H1 (cell line): ENCODE measurements at regions not wholly inside any gene's neighbourhood (a gene's known extent, or its start where the extent isn't known, plus 50 kb on each side); places are given as distances from the start of the nearest gene placed in this dataset.
A peak's percentile ranks its signal among the peaks of the same experiment; 100 is the strongest.

Experiments
- CTCF ChIA-PET: fragments of 300-600 bp; sonication (Branson Sonifier 250); formaldehyde crosslinking; loops from one replicate; lab custom pipeline; 2021; ENCODE audit not compliant: partially characterized antibody; lab: Charles Lee
- POLR2A ChIA-PET: fragments of 300-600 bp; sonication (Branson Sonifier 250); formaldehyde crosslinking; loops from one replicate; lab custom pipeline; 2021; ENCODE audit warnings: inconsistent platforms; ENCODE audit not compliant: partially characterized antibody; lab: Charles Lee
- DNase-seq, 2 experiments: peaks; one replicate each; pipeline versions ENCODE4 v3.0.0 to v3.0.0-alpha.2; 2010 to 2022; ENCODE audit warnings: low spot score in 2 of 2, low read depth in 1 of 2, mixed read lengths in 1 of 2
- FAIRE-seq: peaks from 2 replicates; lab custom pipeline; 2011; peaks lifted over from hg19 to GRCh38; lab: Jason Lieb, UNC
- H2AFZ ChIP-seq: 2 replicates; pipeline ENCODE4 v1.8.1; 2012; ENCODE audit warnings: low read length, inconsistent platforms
- H2AK5ac ChIP-seq: 2 replicates; pipeline ENCODE4 v1.6.1; 2013; ENCODE audit warnings: low read depth, low read length
- H2BK120ac ChIP-seq: replicated peaks from 2 replicates; pipeline ENCODE3; 2013; ENCODE audit warnings: low read depth, low read length, inconsistent platforms
- H2BK12ac ChIP-seq: 2 replicates; pipeline ENCODE4 v1.6.1; 2013; ENCODE audit warnings: low read depth, low read length
- H2BK15ac ChIP-seq: 2 replicates; pipeline ENCODE4 v1.6.1; 2013; ENCODE audit warnings: low read length
- H2BK20ac ChIP-seq: 2 replicates; pipeline ENCODE4 v1.6.1; 2013; ENCODE audit warnings: low read length
- H2BK5ac ChIP-seq: 2 replicates; pipeline ENCODE4 v1.6.1; 2013; ENCODE audit warnings: low read depth, low read length
- H3K14ac ChIP-seq: 2 replicates; pipeline ENCODE4 v1.6.1; 2013; ENCODE audit warnings: inconsistent platforms; ENCODE audit not compliant: insufficient read length
- H3K18ac ChIP-seq: 2 replicates; pipeline ENCODE4 v1.6.1; 2013; ENCODE audit warnings: low read length; ENCODE audit errors: extremely low read depth
- H3K23ac ChIP-seq: 2 replicates; pipeline ENCODE4 v1.6.1; 2013; ENCODE audit warnings: inconsistent platforms; ENCODE audit not compliant: insufficient read length
- H3K23me2 ChIP-seq: 2 replicates; pipeline ENCODE4 v1.6.1; 2013; ENCODE audit warnings: low read depth, low read length
- H3K27ac ChIP-seq: 2 replicates; pipeline ENCODE4 v1.6.1; 2011; ENCODE audit warnings: low read depth, low read length, inconsistent platforms
- H3K27me3 ChIP-seq, 4 experiments: replicated peaks in 1 of 4; 1 replicate in 1 of 4; 2 replicates in 3 of 4; pipeline versions ENCODE4 v1.6.1 to v1.8.1; 2011 to 2013; ENCODE audit warnings: low read length in 3 of 4, mild to moderate bottlenecking in 3 of 4, inconsistent platforms in 2 of 4, mixed read lengths in 2 of 4, moderate library complexity in 1 of 4; ENCODE audit not compliant: control insufficient read depth in 3 of 4, insufficient read depth in 3 of 4; ENCODE audit errors: extremely low read depth in 1 of 4
- H3K36me3 ChIP-seq, 4 experiments: 2 replicates each; pipeline versions ENCODE4 v1.6.1 to v1.8.1; 2011 to 2013; ENCODE audit warnings: mild to moderate bottlenecking in 4 of 4, low read length in 3 of 4, moderate library complexity in 2 of 4, control low read depth in 1 of 4, inconsistent platforms in 1 of 4; ENCODE audit not compliant: insufficient read depth in 4 of 4, control insufficient read depth in 2 of 4
- H3K4ac ChIP-seq: replicated peaks from 2 replicates; pipeline ENCODE3; 2013; ENCODE audit warnings: low read length, low read depth, mixed read lengths, inconsistent platforms; ENCODE audit not compliant: insufficient read length
- H3K4me1 ChIP-seq, 4 experiments: replicated peaks in 1 of 4; 1 replicate in 1 of 4; 2 replicates in 3 of 4; pipeline versions ENCODE4 v1.6.1 to v1.8.1; 2011 to 2013; ENCODE audit warnings: low read length in 3 of 4, inconsistent platforms in 2 of 4, mixed read lengths in 1 of 4; ENCODE audit not compliant: insufficient read depth in 4 of 4, control insufficient read depth in 3 of 4
- H3K4me2 ChIP-seq, 2 experiments: 2 replicates each; pipeline versions ENCODE4 v1.6.1 to v1.8.1; 2011 to 2013; ENCODE audit warnings: low read depth in 2 of 2, low read length in 2 of 2, control low read depth in 1 of 2, inconsistent platforms in 1 of 2, mild to moderate bottlenecking in 1 of 2; ENCODE audit not compliant: insufficient read depth in 1 of 2
- H3K4me3 ChIP-seq, 4 experiments: fragments of 200-600, 300-600 bp in 1 of 4; sonication (generic), shearing (Covaris generic), sonication (Bioruptor Twin) in 1 of 4; 2 replicates each; pipeline versions ENCODE4 v1.5.1 to v1.8.1; 2011 to 2016; ENCODE audit warnings: low read length in 4 of 4, low read depth in 3 of 4, control low read depth in 2 of 4, inconsistent platforms in 2 of 4, mild to moderate bottlenecking in 2 of 4, mixed read lengths in 1 of 4, moderate library complexity in 1 of 4; ENCODE audit not compliant: insufficient read depth in 2 of 4; ENCODE audit errors: extremely low read depth in 1 of 4
- H3K56ac ChIP-seq: replicated peaks from 2 replicates; pipeline ENCODE3; 2013; ENCODE audit warnings: low read depth, mild to moderate bottlenecking, mixed read lengths, low read length, inconsistent platforms; ENCODE audit not compliant: insufficient read length
- H3K79me1 ChIP-seq: 2 replicates; pipeline ENCODE4 v1.6.1; 2013; ENCODE audit warnings: low read depth, low read length, control low read depth
- H3K79me2 ChIP-seq, 2 experiments: 2 replicates each; pipeline versions ENCODE4 v1.6.1 to v1.8.1; 2012 to 2013; ENCODE audit warnings: low read length in 2 of 2, mild to moderate bottlenecking in 2 of 2, inconsistent platforms in 1 of 2; ENCODE audit not compliant: insufficient read depth in 2 of 2, control insufficient read depth in 1 of 2
- H3K9ac ChIP-seq, 4 experiments: replicated peaks in 1 of 4; 1 replicate in 1 of 4; 2 replicates in 3 of 4; pipeline versions ENCODE4 v1.6.1 to v1.8.1; 2011 to 2013; ENCODE audit warnings: low read depth in 3 of 4, low read length in 3 of 4, control low read depth in 2 of 4, mild to moderate bottlenecking in 2 of 4, moderate library complexity in 2 of 4, inconsistent platforms in 1 of 4; ENCODE audit errors: extremely low read depth in 1 of 4
- H3K9me3 ChIP-seq, 2 experiments: 2 replicates each; pipeline versions ENCODE4 v1.6.1 to v1.8.1; 2012 to 2013; ENCODE audit warnings: mild to moderate bottlenecking in 2 of 2, moderate library complexity in 2 of 2, control low read depth in 1 of 2, inconsistent platforms in 1 of 2, low read depth in 1 of 2, low read length in 1 of 2, mixed read lengths in 1 of 2; ENCODE audit not compliant: insufficient read depth in 2 of 2
- H4K20me1 ChIP-seq, 2 experiments: replicated peaks in 1 of 2; 2 replicates each; pipeline versions ENCODE3 to v1.8.1; 2011 to 2013; ENCODE audit warnings: inconsistent platforms in 2 of 2, low read length in 2 of 2, mild to moderate bottlenecking in 1 of 2; ENCODE audit not compliant: insufficient read depth in 2 of 2, control insufficient read depth in 1 of 2
- H4K5ac ChIP-seq: 2 replicates; pipeline ENCODE4 v1.6.1; 2013; ENCODE audit warnings: low read length, low read depth, mixed read lengths, inconsistent platforms; ENCODE audit not compliant: insufficient read length
- H4K8ac ChIP-seq: 2 replicates; pipeline ENCODE4 v1.8.0; 2013; ENCODE audit warnings: mild to moderate bottlenecking, moderate library complexity, low read length, inconsistent platforms; ENCODE audit not compliant: insufficient read depth; ENCODE audit errors: extremely low read depth
- H4K91ac ChIP-seq: replicated peaks from 2 replicates; pipeline ENCODE3; 2013; ENCODE audit warnings: low read length, mixed read lengths, inconsistent platforms; ENCODE audit not compliant: insufficient read length
- CREB1 ChIP-seq: IDR thresholded peaks from 2 replicates; pipeline ENCODE4 v1.6.1; 2012; ENCODE audit warnings: inconsistent platforms
- CTCF ChIP-seq, 3 experiments: IDR thresholded peaks; 1 replicate in 2 of 3; 2 replicates in 1 of 3; pipeline versions ENCODE4 v1.5.1 to v1.6.1; 2011; ENCODE audit warnings: low read length in 3 of 3, mild to moderate bottlenecking in 3 of 3, inconsistent platforms in 2 of 3, low read depth in 1 of 3, moderate library complexity in 1 of 3; ENCODE audit not compliant: insufficient read depth in 1 of 3; ENCODE audit errors: control extremely low read depth in 1 of 3
- EZH2 ChIP-seq: fragments of 200-600 bp; sonication (generic); IDR thresholded peaks from 2 replicates; pipeline ENCODE4 v1.7.1; 2012; ENCODE audit warnings: low read depth, mild to moderate bottlenecking, moderate library complexity, low read length, inconsistent platforms; ENCODE audit not compliant: severe bottlenecking
- MAFK ChIP-seq: IDR thresholded peaks from 2 replicates; pipeline ENCODE4 v1.6.1; 2012; ENCODE audit warnings: low read depth, mild to moderate bottlenecking, improper control_type of control experiment, low read length
- SAP30 ChIP-seq: fragments of 300-600 bp; sonication (generic); IDR thresholded peaks from 2 replicates; pipeline ENCODE4 v1.7.1; 2012; ENCODE audit warnings: low read length, moderate library complexity, mild to moderate bottlenecking, inconsistent platforms; ENCODE audit not compliant: insufficient read depth, insufficient replicate concordance
- TBP ChIP-seq: IDR thresholded peaks from 2 replicates; pipeline ENCODE4 v1.6.1; 2011; ENCODE audit warnings: low read depth, low read length, improper control_type of control experiment
- ZNF274 ChIP-seq: IDR thresholded peaks from 2 replicates; pipeline ENCODE4 v1.7.0; 2012; ENCODE audit warnings: low read length, borderline replicate concordance; ENCODE audit errors: extremely low read depth
- WGBS, 2 experiments: shearing (Covaris generic) in 1 of 2; methylation state at CpG; one replicate each; pipeline versions ENCODE4 v1.1.6 to v1.1.7; 2013 to 2015; ENCODE audit warnings: low lambda C conversion rate in 2 of 2, mixed read lengths in 2 of 2, inconsistent platforms in 1 of 2, low coverage in 1 of 2, missing lambda C conversion rate in 1 of 2; ENCODE audit not compliant: insufficient replicate concordance in 2 of 2, insufficient coverage in 1 of 2, insufficient read length in 1 of 2; ENCODE audit errors: extremely low coverage in 1 of 2, missing lambda C conversion rate in 1 of 2; 5-methylcytosine and 5-hydroxymethylcytosine counted together
- TF ChIP-seq, protein P1 (sequence below): IDR thresholded peaks from 2 replicates; pipeline ENCODE4 v1.6.1; 2011; ENCODE audit warnings: low read depth, mild to moderate bottlenecking, low read length; ENCODE audit not compliant: insufficient read depth

- no peak overlapping the region for H4K91ac ChIP-seq
- TF ChIP-seq MAFK (no peak), CTCF (IDR thresholded peaks at IDR 0.05; ENCODE audit: control extremely low read depth in 1 of 3, insufficient read depth in 1 of 3, low read depth in 1 of 3, low read length in 3 of 3) (peak in 1 of 3 experiments; percentile 5; a peak in 1 of 4 replicates), SAP30 (no peak), ZNF274 (no peak), EZH2 (no peak), CREB1 (no peak), TBP (no peak)
- TF ChIP-seq, protein P1, sequence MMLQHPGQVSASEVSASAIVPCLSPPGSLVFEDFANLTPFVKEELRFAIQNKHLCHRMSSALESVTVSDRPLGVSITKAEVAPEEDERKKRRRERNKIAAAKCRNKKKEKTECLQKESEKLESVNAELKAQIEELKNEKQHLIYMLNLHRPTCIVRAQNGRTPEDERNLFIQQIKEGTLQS = no peak
- no peak overlapping the region for H3K27ac ChIP-seq
- H4K5ac ChIP-seq = no peak overlapping the region
- no peak overlapping the region for H3K56ac ChIP-seq
- H3K79me2 ChIP-seq = no peaks in the 10 kb centered on the region
- no peak overlapping the region for H4K8ac ChIP-seq
- no peaks in the 10 kb centered on the region for H4K20me1 ChIP-seq
- no peak overlapping the region for H2BK120ac ChIP-seq
- H3K4ac ChIP-seq = no peak overlapping the region
- H3K36me3 ChIP-seq = no peaks in the 10 kb centered on the region
- H3K9me3 ChIP-seq = no peaks in the 10 kb centered on the region
- no peak overlapping the region for H2BK20ac ChIP-seq
- H2BK12ac ChIP-seq = no peak overlapping the region
- DNase-seq (no peak), FAIRE-seq (no peak)
- H2AFZ ChIP-seq = no peak overlapping the region
- no peak overlapping the region for H3K9ac ChIP-seq
- ChIA-PET CTCF (no interaction called here), POLR2A (no interaction called here)
- no peak overlapping the region for H2AK5ac ChIP-seq
- peaks cover 0 to 5% (median 2%) of the 10 kb centered on the region in 4 experiments; a peak in 3 of 7 replicates for H3K4me1 ChIP-seq
- no peak overlapping the region for H3K4me2 ChIP-seq
- no peaks in the 10 kb centered on the region for H3K27me3 ChIP-seq
- no peak overlapping the region for H3K23ac ChIP-seq
- H2BK15ac ChIP-seq = no peak overlapping the region
- no peak overlapping the region for H3K4me3 ChIP-seq
- no peaks in the 10 kb centered on the region for H3K79me1 ChIP-seq
- H3K23me2 ChIP-seq = no peaks in the 10 kb centered on the region
- 92% methylated on average over 3 of the region's 3 CpGs; no CpG with 5 or more reads in 1 of the 2 experiments for WGBS, 2 experiments
- no peak overlapping the region for H2BK5ac ChIP-seq
- no peak overlapping the region for H3K18ac ChIP-seq
- H3K14ac ChIP-seq = no peak overlapping the region
Measured at GRCh38 chr9:13485068-13485596, 205.6 kb upstream of the MPDZ start.
